Mesenchymal stem cell (in vitro differentiated cells and primary cell): ENCODE measurements at regions not wholly inside any gene's neighbourhood (a gene's known extent, or its start where the extent isn't known, plus 50 kb on each side); places are given as distances from the start of the nearest gene placed in this dataset.
"Not testable (repeated sequence)": the region's sequence is repeated elsewhere in the genome, so short reads cannot be mapped to it uniquely, and the experiment has no call there.

ENCODE experiments used
- DNase-seq: peaks from one replicate; pipeline ENCODE4 v3.0.0-alpha.2; 2013
- H2AFZ ChIP-seq: one replicate; pipeline ENCODE4 v1.6.1; 2013; ENCODE audit warnings: low read depth, mild to moderate bottlenecking, control low read depth, inconsistent platforms, low read length, moderate library complexity
- H2AK5ac ChIP-seq: 2 replicates; pipeline ENCODE4 v1.6.1; 2013; ENCODE audit warnings: low read length, moderate library complexity, mild to moderate bottlenecking, inconsistent platforms; ENCODE audit not compliant: severe bottlenecking
- H2BK120ac ChIP-seq: one replicate; pipeline ENCODE4 v1.6.1; 2013; ENCODE audit warnings: low read depth, mild to moderate bottlenecking, inconsistent platforms, low read length, moderate library complexity
- H2BK12ac ChIP-seq, 2 experiments: one replicate each; pipeline ENCODE4 v1.6.1; 2013; ENCODE audit warnings: inconsistent platforms in 2 of 2, low read length in 2 of 2, mild to moderate bottlenecking in 2 of 2, moderate library complexity in 2 of 2, control low read depth in 1 of 2
- H2BK15ac ChIP-seq: one replicate; pipeline ENCODE4 v1.6.1; 2013; ENCODE audit warnings: mild to moderate bottlenecking, low read depth, inconsistent platforms; ENCODE audit not compliant: poor library complexity, severe bottlenecking
- H2BK5ac ChIP-seq: 2 replicates; pipeline ENCODE4 v1.6.1; 2013; ENCODE audit warnings: low read depth, mild to moderate bottlenecking, low read length, control low read depth, inconsistent platforms; ENCODE audit not compliant: poor library complexity, severe bottlenecking
- H3K14ac ChIP-seq, 2 experiments: one replicate each; pipeline ENCODE4 v1.6.1; 2013; ENCODE audit warnings: inconsistent platforms in 2 of 2, low read length in 2 of 2, control low read depth in 1 of 2, mild to moderate bottlenecking in 1 of 2, moderate library complexity in 1 of 2
- H3K18ac ChIP-seq, 2 experiments: one replicate each; pipeline ENCODE4 v1.6.1; 2013; ENCODE audit warnings: inconsistent platforms in 2 of 2, low read length in 2 of 2, control low read depth in 1 of 2, low read depth in 1 of 2, mild to moderate bottlenecking in 1 of 2
- H3K23ac ChIP-seq, 2 experiments: one replicate each; pipeline ENCODE4 v1.6.1; 2013; ENCODE audit warnings: inconsistent platforms in 2 of 2, low read length in 2 of 2, mild to moderate bottlenecking in 2 of 2, moderate library complexity in 2 of 2, control low read depth in 1 of 2
- H3K27ac ChIP-seq: 2 replicates; pipeline ENCODE4 v1.5.1; 2013; ENCODE audit warnings: mild to moderate bottlenecking, moderate library complexity, low read length, control low read depth, inconsistent platforms; ENCODE audit not compliant: poor library complexity, severe bottlenecking
- H3K27me3 ChIP-seq, 2 experiments: 2 replicates each; pipeline versions ENCODE4 v1.6.1 to v1.7.0; 2013; ENCODE audit warnings: low read length in 2 of 2, mild to moderate bottlenecking in 2 of 2, moderate library complexity in 2 of 2, control low read depth in 1 of 2, inconsistent platforms in 1 of 2; ENCODE audit not compliant: control insufficient read depth in 1 of 2, insufficient read depth in 1 of 2
- H3K36me3 ChIP-seq, 2 experiments: 2 replicates each; pipeline versions ENCODE4 v1.6.1 to v1.7.0; 2013; ENCODE audit warnings: low read length in 2 of 2, control low read depth in 1 of 2, inconsistent platforms in 1 of 2, low read depth in 1 of 2, mild to moderate bottlenecking in 1 of 2; ENCODE audit not compliant: insufficient read depth in 2 of 2, control insufficient read depth in 1 of 2
- H3K4ac ChIP-seq, 2 experiments: one replicate each; pipeline ENCODE4 v1.6.1; 2013; ENCODE audit warnings: inconsistent platforms in 2 of 2, low read length in 2 of 2, mild to moderate bottlenecking in 2 of 2, moderate library complexity in 2 of 2, control low read depth in 1 of 2, low read depth in 1 of 2
- H3K4me1 ChIP-seq: 2 replicates; pipeline ENCODE4 v1.6.1; 2013; ENCODE audit warnings: low read depth, low read length, control low read depth; ENCODE audit not compliant: control insufficient read depth, insufficient read depth
- H3K4me2 ChIP-seq: 2 replicates; pipeline ENCODE4 v1.6.1; 2013; ENCODE audit warnings: low read length, mild to moderate bottlenecking, inconsistent platforms; ENCODE audit not compliant: poor library complexity, severe bottlenecking
- H3K4me3 ChIP-seq, 2 experiments: 2 replicates each; pipeline versions ENCODE4 v1.5.1 to v1.7.0; 2013; ENCODE audit warnings: low read length in 2 of 2, mild to moderate bottlenecking in 2 of 2, control low read depth in 1 of 2, low read depth in 1 of 2; ENCODE audit not compliant: insufficient read depth in 1 of 2
- H3K79me1 ChIP-seq: replicated peaks from 2 replicates; pipeline ENCODE4 v1.6.1; 2013; ENCODE audit warnings: mild to moderate bottlenecking, control low read depth, low read length, inconsistent platforms; ENCODE audit not compliant: poor library complexity, severe bottlenecking
- H3K9ac ChIP-seq: 2 replicates; pipeline ENCODE4 v1.7.0; 2013; ENCODE audit warnings: mild to moderate bottlenecking, low read length, moderate library complexity
- H3K9me3 ChIP-seq: 2 replicates; pipeline ENCODE4 v1.7.0; 2013; ENCODE audit warnings: mild to moderate bottlenecking, low read length; ENCODE audit not compliant: control insufficient read depth
- H4K8ac ChIP-seq: one replicate; pipeline ENCODE4 v1.6.1; 2013; ENCODE audit warnings: inconsistent platforms, mild to moderate bottlenecking, low read length, moderate library complexity
- H4K91ac ChIP-seq: one replicate; pipeline ENCODE4 v1.6.1; 2013; ENCODE audit warnings: mild to moderate bottlenecking, low read length, inconsistent platforms
- WGBS: methylation state at CpG from one replicate; pipeline ENCODE4 v1.1.7; 2013; ENCODE audit warnings: mixed read lengths; 5-methylcytosine and 5-hydroxymethylcytosine counted together

- DNase-seq, result peak; percentile 96
- Histone ChIP-seq H2AFZ (no peak overlapping the region), H3K4me3 (no peak overlapping the region), H3K4me1 (peaks cover 3% of the 10 kb centered on the region), H2BK15ac (no peak overlapping the region), H4K8ac (no peak overlapping the region), H3K9ac (peak overlapping the region; percentile 20), H3K27ac (peak overlapping the region; percentile 31), H3K79me1 (no peaks in the 10 kb centered on the region), H3K9me3 (no peaks in the 10 kb centered on the region), H2BK120ac (no peak overlapping the region), H3K27me3 (no peaks in the 10 kb centered on the region), H3K18ac (peak overlapping the region in 1 of 2 experiments; percentile 67), H3K36me3 (no peaks in the 10 kb centered on the region), H2BK12ac (no peak overlapping the region), H3K4ac (peak overlapping the region; percentile 75 to 80), H4K91ac (peak overlapping the region; percentile 93), H3K4me2 (no peak overlapping the region), H2BK5ac (no peak overlapping the region), H3K14ac (no peak overlapping the region), H2AK5ac (peak overlapping the region; percentile 69), H3K23ac (no peak overlapping the region)
- WGBS, result 0% methylated on average over 1 of the region's 4 CpGs
Measured at GRCh38 chr3:107222907-107223306, 154.3 kb upstream of the CCDC54 start.

- whole genome bisulfite sequencing, result no CpG with 5 or more reads among the region's 2 CpGs
- Histone ChIP-seq H3K9ac (no peak overlapping the region), H3K27me3 (no peaks in the 10 kb centered on the region), H2BK5ac (no peak overlapping the region), H3K36me3 (no peaks in the 10 kb centered on the region), H2AFZ (no peak overlapping the region), H3K23ac (no peak overlapping the region), H3K4me1 (no peaks in the 10 kb centered on the region), H4K91ac (no peak overlapping the region), H4K8ac (no peak overlapping the region), H3K4me3 (no peak overlapping the region), H3K4me2 (no peak overlapping the region), H3K14ac (no peak overlapping the region), H3K18ac (peak overlapping the region in 1 of 2 experiments; percentile 2), H2AK5ac (no peak overlapping the region), H3K9me3 (no peaks in the 10 kb centered on the region), H3K27ac (no peak overlapping the region), H3K79me1 (no peaks in the 10 kb centered on the region), H2BK120ac (no peak overlapping the region), H2BK12ac (no peak overlapping the region), H2BK15ac (no peak overlapping the region), H3K4ac (no peak overlapping the region)
- no peak for DNase-seq
Measured at GRCh38 chr3:107224026-107224596, 153.1 kb upstream of the CCDC54 start.

- no peak overlapping the region for H3K4ac ChIP-seq
- no peak overlapping the region for H2BK12ac ChIP-seq
- no peaks in the 10 kb centered on the region for H3K36me3 ChIP-seq
- no peak overlapping the region for H4K91ac ChIP-seq
- H2AFZ ChIP-seq, result no peak overlapping the region
- no peak overlapping the region for H2BK15ac ChIP-seq
- H2AK5ac ChIP-seq, result no peak overlapping the region
- H3K14ac ChIP-seq, result no peak overlapping the region
- no peak overlapping the region for H4K8ac ChIP-seq
- H3K23ac ChIP-seq, result no peak overlapping the region
- H2BK120ac ChIP-seq, result no peak overlapping the region
- peak; percentile 41 for DNase-seq
- no peaks in the 10 kb centered on the region for H3K79me1 ChIP-seq
- H3K9me3 ChIP-seq, result no peaks in the 10 kb centered on the region
- no peak overlapping the region for H3K4me2 ChIP-seq
- no peak overlapping the region for H2BK5ac ChIP-seq
- no peaks in the 10 kb centered on the region for H3K27me3 ChIP-seq
- no peaks in the 10 kb centered on the region for H3K4me1 ChIP-seq
- no peak overlapping the region for H3K18ac ChIP-seq
- H3K9ac ChIP-seq, result no peak overlapping the region
- WGBS, result 42% methylated on average over 1 of the region's 1 CpG
- no peak overlapping the region for H3K27ac ChIP-seq
- no peak overlapping the region for H3K4me3 ChIP-seq
Measured at GRCh38 chr3:107227091-107227490, 150.1 kb upstream of the CCDC54 start.

GRCh38 chr3:107233877-107234276 lies 143.4 kb upstream of the CCDC54 start:
- not testable (repeated sequence) for H2AK5ac ChIP-seq, H3K23ac ChIP-seq, H3K4me2 ChIP-seq, H3K79me1 ChIP-seq, H3K9me3 ChIP-seq, H2AFZ ChIP-seq, H3K4me1 ChIP-seq, H2BK120ac ChIP-seq, H3K27ac ChIP-seq, H4K91ac ChIP-seq, H3K18ac ChIP-seq, H3K4ac ChIP-seq, DNase-seq, H3K14ac ChIP-seq, H2BK15ac ChIP-seq, H3K9ac ChIP-seq, H2BK5ac ChIP-seq, H4K8ac ChIP-seq, H3K4me3 ChIP-seq, H3K36me3 ChIP-seq, H3K27me3 ChIP-seq, H2BK12ac ChIP-seq
- WGBS, result 87% methylated on average over 4 of the region's 4 CpGs
